DND-41 (cell line): ENCODE measurements at regions not wholly inside any gene's neighbourhood (a gene's known extent, or its start where the extent isn't known, plus 50 kb on each side); places are given as distances from the start of the nearest gene placed in this dataset.

Experiments used
- ATAC-seq: fragments of 200-7000 bp; cut with Tn5 transposase; 3 replicates; pipeline ENCODE4 v1.9.1; 2021; ENCODE audit warnings: low read depth; ENCODE audit not compliant: insufficient read depth
- DNase-seq: peaks from one replicate; pipeline ENCODE4 v3.0.0-alpha.2; 2020
- H2AFZ ChIP-seq: 2 replicates; pipeline ENCODE4 v1.6.0; 2012; ENCODE audit warnings: low read depth, low read length
- H3K27ac ChIP-seq: 2 replicates; pipeline ENCODE4 v1.5.1; 2012; ENCODE audit warnings: low read length, inconsistent platforms
- H3K27me3 ChIP-seq: fragments of 200-600 bp; sonication (generic); 2 replicates; pipeline ENCODE4 v1.6.0; 2012; ENCODE audit warnings: low read length, mild to moderate bottlenecking, inconsistent platforms; ENCODE audit not compliant: insufficient read depth, poor library complexity
- H3K36me3 ChIP-seq: 2 replicates; pipeline ENCODE4 v1.5.1; 2012; ENCODE audit warnings: low read length, inconsistent platforms; ENCODE audit not compliant: insufficient read depth
- H3K4me1 ChIP-seq: 2 replicates; pipeline ENCODE4 v1.5.1; 2012; ENCODE audit warnings: mild to moderate bottlenecking, low read length; ENCODE audit not compliant: insufficient read depth
- H3K4me2 ChIP-seq: 2 replicates; pipeline ENCODE4 v1.6.0; 2012; ENCODE audit warnings: mild to moderate bottlenecking, moderate library complexity, low read length, inconsistent platforms; ENCODE audit not compliant: insufficient read depth
- H3K4me3 ChIP-seq, 2 experiments: fragments of 200-600 bp in 1 of 2; shearing (Covaris generic) in 1 of 2; 2 replicates each; pipeline ENCODE4 v1.5.1; 2012 to 2016; ENCODE audit warnings: inconsistent platforms in 2 of 2, low read length in 2 of 2, mild to moderate bottlenecking in 2 of 2, low read depth in 1 of 2, moderate library complexity in 1 of 2
- H3K79me2 ChIP-seq: 2 replicates; pipeline ENCODE4 v1.6.0; 2012; ENCODE audit warnings: low read length, inconsistent platforms; ENCODE audit not compliant: insufficient read depth
- H3K9ac ChIP-seq: 2 replicates; pipeline ENCODE4 v1.6.0; 2012; ENCODE audit warnings: low read depth, mild to moderate bottlenecking, inconsistent platforms, low read length, moderate library complexity
- H3K9me3 ChIP-seq: 2 replicates; pipeline ENCODE4 v1.5.1; 2012; ENCODE audit warnings: low read length, moderate library complexity, mild to moderate bottlenecking, inconsistent platforms; ENCODE audit not compliant: insufficient read depth, severe bottlenecking
- H4K20me1 ChIP-seq: 2 replicates; pipeline ENCODE4 v1.6.0; 2012; ENCODE audit warnings: low read length; ENCODE audit not compliant: insufficient read depth
- CTCF ChIP-seq: IDR thresholded peaks from 2 replicates; pipeline ENCODE4 v1.5.1; 2012; ENCODE audit warnings: borderline replicate concordance, low read length, moderate library complexity, mild to moderate bottlenecking; ENCODE audit not compliant: poor library complexity, severe bottlenecking; ENCODE audit errors: extremely low read depth
- EZH2 ChIP-seq: IDR thresholded peaks from 3 replicates; pipeline ENCODE4 v1.6.1; 2012; ENCODE audit warnings: borderline replicate concordance, low read depth, mild to moderate bottlenecking, moderate library complexity, low read length, inconsistent platforms; ENCODE audit not compliant: severe bottlenecking

GRCh38 chr20:57056651-57057050, 209.8 kb downstream of the BMP7 start:
- H2AFZ ChIP-seq, result no peak overlapping the region
- no peak overlapping the region for H3K27ac ChIP-seq
- TF ChIP-seq CTCF (no peak), EZH2 (no peak)
- no peaks in the 10 kb centered on the region; the same call in 1 of the 2 replicates for H4K20me1 ChIP-seq
- H3K36me3 ChIP-seq, result no peaks in the 10 kb centered on the region
- no peak overlapping the region for H3K4me2 ChIP-seq
- no peak for DNase-seq
- H3K4me1 ChIP-seq, result no peaks in the 10 kb centered on the region
- H3K79me2 ChIP-seq, result no peaks in the 10 kb centered on the region
- H3K27me3 ChIP-seq, result peaks cover 18% of the 10 kb centered on the region
- H3K9ac ChIP-seq, result no peak overlapping the region
- H3K9me3 ChIP-seq, result no peaks in the 10 kb centered on the region
- no peak for ATAC-seq
- H3K4me3 ChIP-seq, result no peak overlapping the region

DNA sequence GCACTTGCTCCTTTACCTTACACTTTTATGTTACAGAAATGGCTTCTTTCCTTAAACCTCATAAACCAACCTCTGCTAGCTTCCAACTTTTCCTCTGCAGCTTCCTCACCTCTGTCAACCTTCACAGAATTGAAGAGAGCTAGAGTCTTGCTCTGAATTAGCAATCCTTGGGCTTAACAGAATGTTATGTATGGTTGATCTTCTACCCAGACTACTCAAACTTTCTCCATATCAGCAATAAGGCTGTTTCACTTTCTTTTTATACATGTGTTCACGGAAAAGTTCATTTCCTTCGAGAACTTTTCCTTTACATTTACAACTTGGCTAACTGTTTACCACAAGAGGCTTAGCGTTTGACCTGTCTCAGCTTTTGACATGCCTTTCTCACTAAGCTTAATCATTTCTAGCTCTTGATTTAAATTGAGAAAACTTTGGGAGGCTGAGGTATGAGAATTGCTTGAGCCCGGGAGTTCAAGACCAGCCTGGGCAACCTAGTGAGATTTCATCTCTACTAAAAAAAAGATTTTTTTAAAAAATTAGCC, 207.3 kb downstream of the BMP7 start:
- H3K27me3 ChIP-seq, result peaks cover 18% of the 10 kb centered on the region
- H4K20me1 ChIP-seq, result no peaks in the 10 kb centered on the region; the same call in 1 of the 2 replicates
- no peak overlapping the region for H3K9ac ChIP-seq
- H3K4me1 ChIP-seq, result no peaks in the 10 kb centered on the region
- H3K4me3 ChIP-seq, result no peak overlapping the region
- H3K4me2 ChIP-seq, result no peak overlapping the region
- no peaks in the 10 kb centered on the region for H3K79me2 ChIP-seq
- no peak for ATAC-seq
- H3K27ac ChIP-seq, result no peak overlapping the region
- no peak overlapping the region for H2AFZ ChIP-seq
- DNase-seq, result no peak
- H3K36me3 ChIP-seq, result no peaks in the 10 kb centered on the region
- TF ChIP-seq CTCF (no peak), EZH2 (no peak)
- no peaks in the 10 kb centered on the region for H3K9me3 ChIP-seq

GRCh38 chr20:57060407-57061050, 205.9 kb downstream of the BMP7 start:
- Histone ChIP-seq H3K4me1 (no peaks in the 10 kb centered on the region), H4K20me1 (no peaks in the 10 kb centered on the region; the same call in 1 of the 2 replicates), H3K9me3 (no peaks in the 10 kb centered on the region), H3K27ac (no peak overlapping the region), H3K9ac (no peak overlapping the region), H3K79me2 (no peaks in the 10 kb centered on the region), H3K4me2 (no peak overlapping the region), H3K27me3 (peaks cover 18% of the 10 kb centered on the region), H2AFZ (no peak overlapping the region), H3K36me3 (no peaks in the 10 kb centered on the region), H3K4me3 (no peak overlapping the region)
- no peak for ATAC-seq
- no peak for DNase-seq
- TF ChIP-seq CTCF, result no peak
- no peak for TF ChIP-seq EZH2
